BLaER1 treated with 17β-estradiol and CSF1 and Interleukin-3, amounts not matched to agents 10 nM and 100 nM (cell line): ENCODE measurements at regions not wholly inside any gene's neighbourhood (a gene's known extent, or its start where the extent isn't known, plus 50 kb on each side); places are given as distances from the start of the nearest gene placed in this dataset.

Experiments
- H3K27ac ChIP-seq, 11 experiments: shearing (Covaris generic); formaldehyde crosslinking; 2 replicates each; pipeline ENCODE4 v1.8.1; 2022
- H3K27me3 ChIP-seq, 11 experiments: shearing (Covaris generic); formaldehyde crosslinking; 2 replicates each; pipeline ENCODE4 v1.8.1; 2022
- H3K36me3 ChIP-seq, 11 experiments: shearing (Covaris generic); formaldehyde crosslinking; 2 replicates each; pipeline ENCODE4 v1.8.1; 2022
- H3K4me1 ChIP-seq, 10 experiments: shearing (Covaris generic); formaldehyde crosslinking; 2 replicates each; pipeline ENCODE4 v1.8.1; 2022
- H3K4me2 ChIP-seq, 11 experiments: shearing (Covaris generic); formaldehyde crosslinking; 2 replicates each; pipeline ENCODE4 v1.8.1; 2022
- H3K4me3 ChIP-seq, 10 experiments: shearing (Covaris generic); formaldehyde crosslinking; 2 replicates each; pipeline ENCODE4 v1.8.1; 2022
- H3K9ac ChIP-seq, 11 experiments: shearing (Covaris generic); formaldehyde crosslinking; 2 replicates each; pipeline ENCODE4 v1.8.1; 2022
- H3K9me3 ChIP-seq, 11 experiments: shearing (Covaris generic); formaldehyde crosslinking; replicated peaks in 1 of 11; 2 replicates each; pipeline ENCODE4 v1.8.1; 2022
- H4K20me1 ChIP-seq, 11 experiments: shearing (Covaris generic); formaldehyde crosslinking; 2 replicates each; pipeline ENCODE4 v1.8.1; 2022
- Cebpa-rat ChIP-seq, 11 experiments: shearing (Covaris generic); IDR thresholded peaks; 2 replicates each; pipeline ENCODE4 v1.8.1; 2022

DNA sequence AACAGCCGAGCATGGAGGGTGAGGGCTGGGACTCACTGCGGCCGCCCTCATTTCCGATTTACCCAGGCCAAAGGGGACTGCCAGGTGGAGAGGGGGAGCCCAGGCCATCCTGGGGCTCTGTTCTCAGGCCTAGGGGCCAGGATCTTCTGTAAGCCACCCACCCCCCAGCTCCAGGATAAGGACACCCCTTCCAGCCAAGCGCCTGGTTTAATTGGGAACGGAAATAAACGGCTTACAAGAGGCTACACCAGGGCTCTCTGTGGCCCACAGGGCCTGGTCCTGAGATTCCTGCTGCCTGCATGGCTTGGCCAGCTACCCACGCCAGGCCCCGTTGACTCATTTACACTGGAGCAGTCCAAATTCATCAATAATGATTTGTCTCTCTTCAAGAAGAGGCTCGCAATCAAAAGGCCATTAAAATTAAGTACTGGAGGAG is 68.1 kb upstream of the TOP1 start:
- H3K9ac ChIP-seq = no peak overlapping the region
- H3K4me3 ChIP-seq = no peak overlapping the region
- H3K36me3 ChIP-seq = no peaks in the 10 kb centered on the region
- no peak for TF ChIP-seq Cebpa-rat (IDR thresholded peaks at IDR 0.05)
- H3K27ac ChIP-seq = peak overlapping the region in 5 of 11 experiments; percentile 10 to 38 (median 31); a peak in 6 of 22 replicates
- no peaks in the 10 kb centered on the region for H4K20me1 ChIP-seq
- no peaks in the 10 kb centered on the region for H3K27me3 ChIP-seq
- H3K4me2 ChIP-seq = no peak overlapping the region
- H3K4me1 ChIP-seq = peaks cover 18 to 41% (median 40%) of the 10 kb centered on the region in 10 experiments
- no peaks in the 10 kb centered on the region for H3K9me3 ChIP-seq

DNA sequence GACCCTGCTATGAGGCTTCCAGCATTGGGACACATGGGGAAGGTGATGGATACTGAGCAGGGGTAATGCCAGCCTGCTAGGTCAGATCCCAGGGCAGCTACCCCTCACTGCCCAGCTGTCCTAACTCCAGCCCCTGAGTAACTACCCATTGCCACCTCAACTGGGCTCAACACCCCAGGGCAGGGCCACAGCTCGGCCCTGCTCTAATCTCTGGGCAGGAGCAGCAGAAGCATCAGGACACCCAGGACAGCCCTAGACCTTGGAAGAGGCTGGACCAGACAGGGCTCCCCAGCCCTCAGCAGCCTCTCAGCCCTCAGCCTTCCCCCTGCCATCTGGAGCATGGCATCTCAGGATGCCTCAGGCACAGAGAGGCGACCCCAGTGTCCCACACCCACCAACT is 67.4 kb upstream of the TOP1 start:
- peaks cover 13 to 38% (median 34%) of the 10 kb centered on the region in 10 experiments for H3K4me1 ChIP-seq
- no peaks in the 10 kb centered on the region for H3K36me3 ChIP-seq
- peak overlapping the region in 9 of 11 experiments; percentile 21 to 74 (median 61); a peak in 16 of 22 replicates for H3K27ac ChIP-seq
- H3K4me2 ChIP-seq = peak overlapping the region in 8 of 11 experiments; percentile 14 to 85 (median 60); a peak in 16 of 22 replicates
- H4K20me1 ChIP-seq = no peaks in the 10 kb centered on the region
- H3K4me3 ChIP-seq = no peak overlapping the region
- peak overlapping the region in 5 of 11 experiments; percentile 15 to 37 (median 35); a peak in 5 of 22 replicates for H3K9ac ChIP-seq
- no peak for TF ChIP-seq Cebpa-rat (IDR thresholded peaks at IDR 0.05)
- H3K27me3 ChIP-seq = no peaks in the 10 kb centered on the region
- no peaks in the 10 kb centered on the region for H3K9me3 ChIP-seq

DNA sequence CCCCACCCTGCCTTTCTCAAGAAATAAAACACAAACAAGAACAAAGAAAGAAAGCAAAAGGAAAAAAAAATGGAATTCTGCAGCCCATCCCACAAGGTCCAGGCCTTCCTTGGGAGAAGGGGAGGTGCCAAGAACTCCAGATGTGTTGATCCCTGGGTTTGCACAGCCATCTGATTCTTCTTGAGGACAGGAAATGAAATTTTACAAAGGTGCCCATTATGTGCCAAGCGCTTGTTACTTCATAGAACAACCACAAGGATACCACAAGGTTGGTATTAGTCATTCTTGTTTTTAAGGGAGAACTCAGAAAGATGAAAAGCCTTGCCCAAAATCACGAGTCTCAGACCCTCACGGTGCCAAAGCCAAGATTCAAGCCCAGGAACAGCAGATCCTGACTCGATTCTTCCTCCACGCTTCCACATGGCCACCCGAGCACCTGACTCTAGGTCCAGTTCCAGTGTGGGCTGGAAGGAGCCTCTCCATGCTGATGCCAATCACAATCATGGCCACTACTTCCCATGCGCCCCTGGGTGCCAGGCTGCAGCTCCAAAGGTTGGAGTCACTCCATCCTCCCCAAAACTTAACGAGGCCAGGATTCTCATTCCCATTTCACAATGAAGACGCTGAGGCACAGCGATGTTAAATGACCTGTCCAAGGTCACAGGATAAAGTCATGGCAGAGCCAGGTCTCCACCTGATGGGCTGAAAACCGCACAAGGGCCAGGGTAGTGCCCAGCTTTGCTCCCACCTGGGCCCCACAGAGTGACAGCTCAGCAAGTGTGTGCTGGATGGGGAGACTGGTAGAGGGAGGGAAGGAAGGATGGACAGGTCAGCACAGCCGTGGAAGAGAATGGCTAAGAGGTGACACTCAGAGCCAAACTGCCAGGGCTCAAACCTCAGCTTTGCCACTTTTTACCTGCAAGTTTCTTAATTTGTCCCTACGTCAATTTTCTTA is 66.7 kb upstream of the TOP1 start:
- peak overlapping the region in 9 of 11 experiments; percentile 13 to 85 (median 59); a peak in 16 of 22 replicates for H3K4me2 ChIP-seq
- H3K36me3 ChIP-seq = no peaks in the 10 kb centered on the region
- peaks cover 5 to 34% (median 26%) of the 10 kb centered on the region in 10 experiments for H3K4me1 ChIP-seq
- H3K9ac ChIP-seq = peak overlapping the region in 5 of 11 experiments; percentile 15 to 37 (median 35); a peak in 6 of 22 replicates
- H3K27ac ChIP-seq = peak overlapping the region in 9 of 11 experiments; percentile 21 to 74 (median 61); a peak in 16 of 22 replicates
- no peaks in the 10 kb centered on the region for H4K20me1 ChIP-seq
- peak in 1 of 11 experiments; percentile 16; a peak in 1 of 22 replicates for TF ChIP-seq Cebpa-rat (IDR thresholded peaks at IDR 0.05)
- no peak overlapping the region for H3K4me3 ChIP-seq
- no peaks in the 10 kb centered on the region for H3K9me3 ChIP-seq
- H3K27me3 ChIP-seq = no peaks in the 10 kb centered on the region

DNA sequence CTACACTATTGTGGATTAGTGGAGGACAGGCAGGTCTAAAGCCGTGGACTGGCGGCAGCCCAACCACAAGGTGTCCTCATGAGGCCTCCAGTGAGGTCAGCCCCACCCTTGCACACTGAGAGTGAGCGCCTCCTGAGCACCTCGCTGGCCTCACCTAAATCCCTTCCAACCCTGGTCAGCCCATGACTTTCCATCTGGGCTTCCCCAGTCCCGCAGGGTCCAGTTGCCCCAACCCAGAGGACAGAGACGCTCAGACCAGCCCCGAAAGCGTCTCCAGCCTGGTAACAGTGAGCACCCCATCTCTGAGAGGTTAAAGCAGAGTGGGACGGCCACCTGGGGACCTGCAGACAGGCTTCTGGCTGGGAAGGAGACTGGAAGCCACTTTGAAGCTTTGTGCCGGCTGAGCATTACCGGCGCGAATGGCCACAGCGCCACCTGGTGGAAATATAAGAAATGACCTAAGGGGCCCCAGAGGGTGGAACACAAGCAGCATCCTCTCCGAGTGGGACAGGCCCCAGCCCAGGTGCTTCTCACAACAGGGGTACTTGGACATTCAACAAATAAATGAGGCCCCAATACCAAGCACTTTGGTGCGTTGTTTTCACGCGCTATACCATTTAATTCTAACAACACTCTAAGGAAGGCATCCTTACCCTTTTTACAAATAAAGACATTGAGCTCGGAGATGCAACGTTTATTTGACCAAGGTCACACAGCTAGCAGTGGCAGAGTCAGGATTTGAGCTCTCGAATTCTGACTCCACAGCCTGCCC is 65.7 kb upstream of the TOP1 start:
- no peak overlapping the region for H3K9ac ChIP-seq
- peak overlapping the region in 7 of 11 experiments; percentile 53 to 74 (median 59); a peak in 11 of 22 replicates for H3K27ac ChIP-seq
- peak overlapping the region in 5 of 11 experiments; percentile 59 to 85 (median 75); a peak in 10 of 22 replicates for H3K4me2 ChIP-seq
- H3K4me1 ChIP-seq = peaks cover 0 to 27% (median 20%) of the 10 kb centered on the region in 10 experiments; a peak in 18 of 20 replicates
- H3K36me3 ChIP-seq = no peaks in the 10 kb centered on the region
- TF ChIP-seq Cebpa-rat (IDR thresholded peaks at IDR 0.05) = no peak
- H3K27me3 ChIP-seq = no peaks in the 10 kb centered on the region
- no peaks in the 10 kb centered on the region for H4K20me1 ChIP-seq
- H3K9me3 ChIP-seq = no peaks in the 10 kb centered on the region
- no peak overlapping the region for H3K4me3 ChIP-seq

DNA sequence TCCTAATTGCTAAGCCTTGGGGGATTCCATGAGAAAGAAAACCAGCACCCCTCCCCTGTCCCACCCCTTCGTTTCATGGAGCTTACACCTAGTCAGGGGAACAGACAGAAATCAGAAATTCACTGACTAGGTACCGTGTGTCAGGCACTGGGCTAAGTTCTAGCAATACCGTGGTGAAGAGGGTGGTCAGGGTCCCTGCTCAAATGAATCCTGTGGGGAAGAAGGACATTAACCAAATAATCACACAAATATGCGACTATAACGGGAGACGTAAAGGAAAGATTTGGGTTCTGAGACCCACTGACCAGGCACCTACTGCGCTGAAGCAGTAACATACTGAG is 65.1 kb upstream of the TOP1 start:
- H3K27ac ChIP-seq = no peak overlapping the region
- H3K4me3 ChIP-seq = no peak overlapping the region
- H3K36me3 ChIP-seq = no peaks in the 10 kb centered on the region
- no peaks in the 10 kb centered on the region for H3K9me3 ChIP-seq
- H3K9ac ChIP-seq = no peak overlapping the region
- no peaks in the 10 kb centered on the region for H4K20me1 ChIP-seq
- no peaks in the 10 kb centered on the region for H3K27me3 ChIP-seq
- H3K4me2 ChIP-seq = no peak overlapping the region
- TF ChIP-seq Cebpa-rat (IDR thresholded peaks at IDR 0.05) = no peak
- peaks cover 0 to 27% (median 20%) of the 10 kb centered on the region in 10 experiments; a peak in 18 of 20 replicates for H3K4me1 ChIP-seq

DNA sequence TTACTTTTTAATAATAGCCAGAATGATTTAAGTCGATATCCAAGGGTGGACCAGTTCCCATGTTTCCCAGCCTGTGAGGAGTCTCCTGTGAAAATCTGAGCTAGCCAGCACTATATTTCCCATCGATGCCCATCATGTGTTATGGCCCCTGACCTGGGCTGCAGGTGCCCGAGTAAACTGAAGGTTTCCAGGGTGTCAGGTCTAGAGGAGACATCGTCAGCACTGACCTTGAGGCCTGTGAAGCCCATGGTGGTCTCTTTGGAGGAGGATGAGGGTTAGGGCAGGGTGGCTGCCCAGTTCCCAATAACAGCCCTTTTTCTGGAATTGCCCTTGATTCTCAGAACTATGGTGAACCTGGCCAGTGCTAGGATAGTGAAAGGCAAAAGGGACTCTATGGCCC is 63.0 kb upstream of the TOP1 start:
- Histone ChIP-seq H3K9me3 (no peaks in the 10 kb centered on the region), H4K20me1 (no peaks in the 10 kb centered on the region), H3K4me1 (peaks cover 5 to 32% (median 22%) of the 10 kb centered on the region in 10 experiments; a peak in 19 of 20 replicates), H3K9ac (no peak overlapping the region), H3K4me2 (no peak overlapping the region), H3K27me3 (peaks cover 0 to 6% (median 0%) of the 10 kb centered on the region in 11 experiments; a peak in 4 of 22 replicates), H3K4me3 (no peak overlapping the region), H3K36me3 (no peaks in the 10 kb centered on the region), H3K27ac (no peak overlapping the region)
- no peak for TF ChIP-seq Cebpa-rat (IDR thresholded peaks at IDR 0.05)

DNA sequence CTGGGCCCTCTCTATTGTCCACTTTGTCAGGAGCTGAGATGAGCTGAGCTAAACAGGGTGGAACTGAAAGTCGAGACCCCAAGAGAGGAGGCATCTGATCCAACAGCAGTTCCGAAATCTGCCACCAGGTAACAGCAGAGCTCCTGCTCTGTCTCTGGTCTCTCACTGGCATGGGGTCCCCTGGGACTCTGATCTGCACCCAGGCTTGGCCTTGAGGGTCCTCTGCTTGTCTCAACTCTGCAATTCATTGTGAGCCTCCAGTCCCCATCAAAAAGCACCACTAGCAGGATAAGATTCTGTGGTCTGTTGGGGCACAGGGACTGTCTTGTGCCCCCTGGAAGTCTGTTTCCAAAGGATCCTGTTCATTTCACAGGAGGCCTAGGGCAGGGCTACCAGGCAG is 62.5 kb upstream of the TOP1 start:
- no peak overlapping the region for H3K9ac ChIP-seq
- H3K9me3 ChIP-seq = no peaks in the 10 kb centered on the region
- H4K20me1 ChIP-seq = no peaks in the 10 kb centered on the region
- H3K27me3 ChIP-seq = peaks cover 0 to 6% (median 0%) of the 10 kb centered on the region in 11 experiments; a peak in 4 of 22 replicates
- H3K27ac ChIP-seq = no peak overlapping the region
- H3K4me3 ChIP-seq = no peak overlapping the region
- H3K4me1 ChIP-seq = peaks cover 5 to 30% (median 20%) of the 10 kb centered on the region in 10 experiments; a peak in 19 of 20 replicates
- H3K36me3 ChIP-seq = no peaks in the 10 kb centered on the region
- no peak for TF ChIP-seq Cebpa-rat (IDR thresholded peaks at IDR 0.05)
- no peak overlapping the region for H3K4me2 ChIP-seq

DNA sequence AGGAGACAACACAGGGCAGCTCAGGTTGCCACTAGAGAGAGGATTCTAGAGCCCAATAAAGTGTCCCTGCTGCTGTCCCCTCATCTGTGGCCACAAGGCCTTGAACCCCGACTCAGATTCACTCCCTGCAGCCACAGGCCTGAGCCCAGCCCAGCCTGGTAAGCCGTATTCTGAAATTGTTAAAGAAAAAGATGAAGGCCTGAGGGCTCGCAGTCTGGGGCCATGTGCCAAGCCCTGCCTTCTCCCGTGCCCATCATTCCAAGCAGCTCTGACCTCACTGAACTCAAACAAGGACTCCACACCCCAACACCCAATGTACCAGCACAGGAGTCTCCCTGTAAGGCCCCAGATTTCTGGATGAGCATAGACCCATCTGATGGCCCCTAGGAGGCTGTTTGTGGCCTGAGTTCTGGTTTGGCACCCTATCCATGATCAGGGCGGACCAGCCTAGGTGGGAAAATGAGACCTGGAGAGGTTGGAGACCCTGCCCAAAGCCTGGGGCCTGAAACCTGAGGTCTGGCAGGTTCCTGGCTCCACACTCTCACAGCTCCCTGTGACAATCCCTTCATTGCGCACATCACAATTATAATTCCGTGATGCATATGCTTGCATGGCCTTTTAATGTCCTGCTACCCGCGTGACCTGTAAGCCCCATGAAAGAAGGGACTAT is 62.0 kb upstream of the TOP1 start:
- H3K27me3 ChIP-seq = peaks cover 0 to 6% (median 0%) of the 10 kb centered on the region in 11 experiments; a peak in 4 of 22 replicates
- H4K20me1 ChIP-seq = no peaks in the 10 kb centered on the region
- H3K4me2 ChIP-seq = no peak overlapping the region
- no peak for TF ChIP-seq Cebpa-rat (IDR thresholded peaks at IDR 0.05)
- H3K36me3 ChIP-seq = no peaks in the 10 kb centered on the region
- no peaks in the 10 kb centered on the region for H3K9me3 ChIP-seq
- peaks cover 5 to 25% (median 15%) of the 10 kb centered on the region in 10 experiments; a peak in 19 of 20 replicates for H3K4me1 ChIP-seq
- no peak overlapping the region for H3K27ac ChIP-seq
- H3K9ac ChIP-seq = no peak overlapping the region
- no peak overlapping the region for H3K4me3 ChIP-seq
